ENCODE measurements at regions not wholly inside any gene's neighbourhood (a gene's known extent, or its start where the extent isn't known, plus 50 kb on each side); places are given as distances from the start of the nearest gene placed in this dataset.
"Not testable (repeated sequence)": the region's sequence is repeated elsewhere in the genome, so short reads cannot be mapped to it uniquely, and the experiment has no call there.

- no peak for DNase-seq
Observed at GRCh38 chr11:71096751-71097388, 155.5 kb downstream of the SHANK2 start.

DNA sequence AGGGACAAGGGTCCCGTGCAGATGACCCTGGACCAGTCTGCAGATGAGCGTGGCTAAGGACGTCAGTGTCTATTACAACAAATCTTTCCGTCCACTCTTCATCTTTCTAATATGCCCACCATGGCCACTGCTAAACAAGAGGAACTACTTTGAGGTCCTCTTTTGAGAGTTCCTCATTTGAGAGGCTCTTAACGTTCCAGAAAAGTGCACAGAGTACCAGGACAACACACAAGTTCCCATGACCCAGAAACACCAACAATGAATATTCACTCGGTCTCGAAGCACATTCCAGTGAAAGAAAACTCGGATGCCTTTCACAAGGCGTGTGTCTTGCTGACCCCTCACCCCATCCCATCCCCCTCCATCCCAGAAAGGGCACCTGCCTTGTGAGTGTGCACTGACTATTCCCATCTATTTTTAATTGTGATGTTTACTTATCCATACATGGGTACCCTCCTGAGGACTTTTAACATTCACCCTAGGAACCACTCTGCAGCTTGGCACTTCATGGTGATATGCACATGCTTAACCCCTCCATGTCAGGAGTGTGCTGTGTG, 157.0 kb downstream of the SHANK2 start:
- no peak for DNase-seq

- DNase-seq = no peak
Observed at GRCh38 chr11:71094296-71095077, 157.9 kb downstream of the SHANK2 start.

- no peak for DNase-seq
Observed at GRCh38 chr11:71093783-71094182, 158.6 kb downstream of the SHANK2 start.

- DNase-seq = no peak
Observed at GRCh38 chr11:71091506-71092265, 160.7 kb downstream of the SHANK2 start.

- no peak for DNase-seq
Observed at GRCh38 chr11:71089571-71089970, 162.8 kb downstream of the SHANK2 start.

GRCh38 chr11:71088314-71089215, 163.8 kb downstream of the SHANK2 start:
- DNase-seq = not testable (repeated sequence)

DNA sequence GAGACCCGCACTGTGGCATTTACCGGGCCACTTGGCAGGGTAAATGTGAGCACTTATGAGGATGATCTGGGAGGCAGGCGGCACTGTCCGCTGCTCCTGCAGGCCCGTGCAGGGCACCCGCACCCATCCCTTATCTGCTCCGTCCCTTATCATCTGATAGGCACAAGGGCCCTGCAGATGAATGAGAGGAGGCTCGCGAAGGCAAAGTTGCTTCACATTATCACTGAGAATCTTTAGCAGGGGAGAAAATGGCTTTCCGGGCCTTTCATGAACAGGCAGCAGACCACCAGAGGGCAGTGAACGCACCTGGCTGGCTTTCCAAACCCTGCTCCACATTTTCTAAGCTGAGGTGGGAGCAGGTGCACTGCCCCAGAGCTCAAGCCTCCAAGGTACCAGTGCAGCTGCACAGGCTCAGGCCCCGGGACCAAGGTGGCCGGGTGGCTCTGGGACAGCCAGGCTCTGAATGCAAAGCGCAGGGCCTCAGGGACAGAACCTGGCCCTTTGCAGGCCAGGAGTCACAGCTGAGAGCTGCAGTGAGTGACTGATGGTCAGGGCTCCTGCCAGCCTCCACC, 165.6 kb downstream of the SHANK2 start:
- DNase-seq = no peak

DNA sequence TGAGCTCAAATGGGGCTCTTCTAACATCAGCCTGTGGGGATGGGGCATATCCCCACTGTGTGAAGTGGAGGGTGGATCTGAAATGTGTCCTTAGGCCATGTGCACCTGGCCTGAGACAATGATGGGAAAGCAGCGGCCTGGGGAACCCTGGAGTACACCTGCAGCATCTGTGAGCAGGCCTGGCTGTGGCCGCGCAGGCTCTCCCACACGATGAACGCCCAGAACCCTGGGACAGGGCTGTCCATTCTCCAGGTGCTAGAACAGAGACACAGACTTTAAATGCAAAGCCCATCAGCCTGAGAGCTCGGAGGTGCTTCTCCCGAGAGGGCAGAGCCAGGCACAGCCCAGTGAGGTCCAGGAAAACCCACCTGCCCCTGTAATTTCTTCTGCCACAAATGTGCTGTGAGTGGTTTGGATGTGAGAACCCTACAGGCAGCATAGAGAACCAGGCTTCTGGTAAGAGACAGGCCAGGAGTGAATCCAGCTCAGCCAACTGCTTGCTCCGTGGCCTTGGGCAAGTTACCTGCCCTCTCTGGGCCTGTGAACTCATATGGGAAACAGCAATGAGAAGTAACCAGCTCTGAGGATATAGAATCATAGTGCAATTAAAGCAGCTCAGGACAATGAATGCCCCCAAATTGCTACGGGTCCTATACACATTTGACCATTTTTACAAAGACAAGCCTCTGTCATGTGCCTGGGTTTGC, 167.9 kb downstream of the SHANK2 start:
- DNase-seq = no peak

GRCh38 chr11:71083105-71083504, 169.3 kb downstream of the SHANK2 start:
- no peak for DNase-seq

DNA sequence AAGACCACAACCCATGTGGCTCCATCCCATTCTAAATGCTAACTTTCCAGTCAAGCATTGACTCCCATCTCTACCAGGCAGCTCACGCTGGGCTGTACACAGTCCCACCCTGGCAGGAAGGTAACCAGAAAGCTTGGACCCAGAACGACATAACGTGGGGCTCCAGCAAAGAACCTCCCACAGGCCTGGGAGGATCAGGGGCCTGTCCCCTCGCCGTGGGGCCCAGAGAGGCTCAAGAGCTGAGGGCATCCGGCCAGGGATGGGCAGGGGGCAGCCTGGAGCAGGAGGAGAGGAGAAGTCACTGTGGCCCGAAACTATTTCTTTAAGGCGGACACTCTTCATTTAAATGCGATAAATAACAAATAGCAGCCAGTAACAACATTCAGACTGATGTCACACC, 169.9 kb downstream of the SHANK2 start:
- no peak for DNase-seq

DNA sequence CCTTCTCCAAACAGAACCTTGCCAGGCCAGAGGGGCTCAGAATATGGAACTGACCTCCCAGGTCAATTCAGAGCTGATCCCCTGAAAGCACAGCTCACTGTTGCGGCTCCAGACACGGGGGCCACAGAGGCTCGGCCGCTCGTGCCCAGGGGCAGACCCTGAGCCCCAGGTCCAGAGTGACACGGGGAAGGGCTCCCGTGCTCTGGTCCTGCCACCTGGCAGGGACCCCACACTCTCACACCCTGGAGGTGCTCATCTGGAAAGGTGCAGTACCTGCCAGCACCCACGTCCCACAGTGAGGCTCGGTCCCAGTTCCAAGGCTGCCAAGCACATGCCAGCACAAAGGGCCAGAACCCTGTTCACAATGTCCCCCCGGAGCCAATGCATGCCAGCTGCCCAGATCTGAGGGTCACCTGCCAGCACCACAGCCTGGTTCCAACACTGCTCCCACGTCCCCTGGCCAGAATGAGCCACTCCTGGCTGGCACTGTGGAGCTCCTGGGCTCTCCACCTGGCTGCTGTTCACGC, 170.6 kb downstream of the SHANK2 start:
- no peak for DNase-seq

DNA sequence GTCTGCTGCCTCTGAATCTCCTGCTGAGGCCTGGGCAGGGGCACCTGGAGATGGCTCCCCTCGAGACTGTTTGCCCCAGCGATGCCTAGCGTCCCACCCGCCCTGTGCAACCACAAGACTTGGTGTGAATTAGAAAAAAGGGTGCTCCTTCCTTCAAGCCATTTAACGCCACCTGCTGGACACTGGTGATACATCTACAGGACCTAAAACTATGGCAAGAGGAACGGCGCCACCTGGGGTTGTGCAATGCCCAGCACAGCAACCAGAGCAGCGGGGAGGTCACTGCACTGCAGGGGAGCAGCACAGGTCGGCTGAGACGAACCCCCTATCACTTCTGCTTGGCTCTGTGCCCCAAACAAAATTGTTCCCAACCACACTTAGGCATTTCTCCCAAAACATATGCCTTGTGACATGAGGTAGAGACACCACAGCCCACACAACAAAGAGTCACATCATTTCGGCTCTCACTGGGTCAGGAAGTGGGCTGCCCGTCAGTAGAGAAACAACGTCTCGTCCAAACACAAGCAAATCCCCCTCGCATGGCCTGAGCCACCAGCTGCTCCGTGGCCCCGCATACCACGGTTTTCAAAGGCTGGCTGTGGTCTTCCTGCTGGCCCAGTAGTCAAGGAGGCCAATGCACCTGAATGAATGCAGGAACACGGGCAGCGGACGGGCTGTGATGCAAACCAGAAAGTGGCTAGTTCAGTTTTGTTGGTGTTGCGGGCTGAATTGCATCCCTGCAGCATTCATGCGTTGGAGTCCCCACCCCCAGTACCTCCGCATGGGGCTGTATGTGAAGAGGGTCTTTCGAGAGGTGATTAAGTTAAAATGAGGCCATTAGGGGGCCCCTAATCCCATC, 171.9 kb downstream of the SHANK2 start:
- DNase-seq = peak; percentile 65

DNA sequence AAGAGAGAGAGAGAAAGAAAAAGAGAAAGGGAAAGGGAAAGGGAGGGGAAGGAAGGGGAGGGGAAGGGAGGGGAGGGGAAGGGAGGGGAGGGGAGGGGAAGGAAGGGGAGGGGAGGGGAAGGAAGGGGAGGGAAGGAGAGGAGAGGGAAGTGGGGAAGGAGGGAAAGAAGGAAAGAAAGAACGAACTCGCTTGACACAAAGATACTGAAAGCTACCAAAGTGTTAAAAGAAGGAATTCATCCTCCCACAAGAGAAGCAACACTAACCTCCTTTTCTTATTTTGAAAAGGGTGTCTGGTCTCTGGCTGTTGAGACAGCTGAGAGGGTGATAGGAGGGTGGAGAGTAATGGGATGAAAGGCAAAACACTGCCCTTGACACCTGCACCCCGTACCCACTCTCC, 172.6 kb downstream of the SHANK2 start:
- DNase-seq = no peak

- DNase-seq = no peak
Observed at GRCh38 chr11:71078482-71078881, 173.9 kb downstream of the SHANK2 start.

GRCh38 chr11:71076525-71077304, 175.7 kb downstream of the SHANK2 start:
- no peak for DNase-seq

DNA sequence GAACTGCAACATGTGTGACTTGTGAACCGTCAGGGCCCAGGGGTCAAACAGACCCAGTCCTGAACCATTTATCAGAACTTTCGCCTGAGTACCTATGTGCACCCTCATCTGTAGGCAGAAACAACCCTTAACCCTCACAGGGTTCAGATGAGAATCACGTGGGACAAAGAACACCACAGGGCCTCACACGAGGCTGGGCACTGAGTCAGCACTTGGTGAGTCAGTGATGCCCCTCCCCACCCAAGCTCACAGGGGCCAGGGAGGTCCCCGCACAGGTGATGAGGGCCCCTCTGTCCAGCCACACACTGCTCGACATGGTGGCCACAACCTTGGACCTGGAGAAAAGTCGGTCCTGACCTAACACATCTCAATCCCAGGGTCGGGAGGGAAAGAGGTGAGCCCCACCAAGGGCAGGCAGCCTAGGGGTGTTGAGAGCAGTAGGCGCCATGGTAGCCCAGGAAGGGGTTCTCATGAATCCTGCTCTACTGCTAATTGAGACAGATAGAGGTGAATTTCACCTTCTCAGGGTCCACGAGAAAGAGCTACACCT, 176.4 kb downstream of the SHANK2 start:
- DNase-seq = no peak

GRCh38 chr11:71075116-71075720, 177.2 kb downstream of the SHANK2 start:
- DNase-seq = no peak
